ENCODE measurements at regions not wholly inside any gene's neighbourhood (a gene's known extent, or its start where the extent isn't known, plus 50 kb on each side); places are given as distances from the start of the nearest gene placed in this dataset.

GRCh38 chr18:38930881-38931753 lies 1365.5 kb upstream of the CELF4 start:
- H3K79me2 ChIP-seq (ENCODE audit: low read length), result no peaks in the 10 kb centered on the region
- CTCF ChIA-PET, result no interaction called here
- no peaks in the 10 kb centered on the region for H3K4me1 ChIP-seq (ENCODE audit: insufficient read depth, low read length)
- H3K9me2 ChIP-seq (replicated peaks; ENCODE audit: low read length), result no peaks in the 10 kb centered on the region
- no peak overlapping the region for H3K9ac ChIP-seq (ENCODE audit: low read length)
- TF ChIP-seq EZH2phosphoT487 (IDR thresholded peaks at IDR 0.05; ENCODE audit: borderline replicate concordance, low read length), result no peak
- TF ChIP-seq CTCF (conservative IDR thresholded peaks at IDR 0.05; ENCODE audit: low read depth, low read length), result no peak
- TF ChIP-seq EZH2 (IDR thresholded peaks at IDR 0.05; ENCODE audit: low read length, unreplicated experiment), result no peak
- H2AFZ ChIP-seq (ENCODE audit: low read length), result no peak overlapping the region
- H3K27me3 ChIP-seq (ENCODE audit: low read length), result no peaks in the 10 kb centered on the region
- H3K9me3 ChIP-seq (ENCODE audit: low read length), result no peaks in the 10 kb centered on the region
- no peaks in the 10 kb centered on the region for H4K20me1 ChIP-seq (ENCODE audit: low read length)
- no peak for ATAC-seq
- H3K36me3 ChIP-seq (ENCODE audit: low read depth, low read length), result no peaks in the 10 kb centered on the region
- no peak overlapping the region for H3K27ac ChIP-seq (ENCODE audit: low read length)
- no peak overlapping the region for H3K4me3 ChIP-seq (ENCODE audit: low read length)
- H3K4me2 ChIP-seq (ENCODE audit: low read length), result no peak overlapping the region
- intact Hi-C loops (cut with micrococcal nuclease), result no loop called here
- H3F3A ChIP-seq (ENCODE audit: low read length, unreplicated experiment), result no peaks in the 10 kb centered on the region
- POLR2A ChIA-PET (ENCODE audit: unreplicated experiment), result interaction anchor here (0.6 kb wide), 1 partner anchor 682 kb away, joined by 3 read pairs; no protein-coding TSS in a partner anchor
- DNase-seq, result no peak
- BruUV-seq (replicated peaks), result no TSS peak

- Histone ChIP-seq H3K9me2 (replicated peaks; ENCODE audit: low read length) (no peaks in the 10 kb centered on the region), H2AFZ (ENCODE audit: low read length) (no peak overlapping the region), H3K27me3 (ENCODE audit: low read length) (no peaks in the 10 kb centered on the region), H3K9ac (ENCODE audit: low read length) (no peak overlapping the region), H3K79me2 (ENCODE audit: low read length) (no peaks in the 10 kb centered on the region), H4K20me1 (ENCODE audit: low read length) (no peaks in the 10 kb centered on the region), H3F3A (ENCODE audit: low read length, unreplicated experiment) (no peaks in the 10 kb centered on the region), H3K9me3 (ENCODE audit: low read length) (no peaks in the 10 kb centered on the region), H3K4me3 (ENCODE audit: low read length) (no peak overlapping the region), H3K27ac (ENCODE audit: low read length) (no peak overlapping the region), H3K4me2 (ENCODE audit: low read length) (no peak overlapping the region), H3K4me1 (ENCODE audit: insufficient read depth, low read length) (no peaks in the 10 kb centered on the region), H3K36me3 (ENCODE audit: low read depth, low read length) (no peaks in the 10 kb centered on the region)
- POLR2A ChIA-PET (ENCODE audit: unreplicated experiment), result no interaction called here
- intact Hi-C loops (cut with micrococcal nuclease), result no loop called here
- ATAC-seq (no peak), DNase-seq (no peak)
- TF ChIP-seq CTCF (conservative IDR thresholded peaks at IDR 0.05; ENCODE audit: low read depth, low read length), result no peak
- TF ChIP-seq EZH2phosphoT487 (IDR thresholded peaks at IDR 0.05; ENCODE audit: borderline replicate concordance, low read length), result no peak
- TF ChIP-seq EZH2 (IDR thresholded peaks at IDR 0.05; ENCODE audit: low read length, unreplicated experiment), result no peak
- no TSS peak for BruUV-seq (replicated peaks)
- CTCF ChIA-PET, result no interaction called here
These were observed 1357.9 kb upstream of the CELF4 start for GRCh38 chr18:38923540-38923939.

GRCh38 chr18:38923126-38923525 lies 1357.5 kb upstream of the CELF4 start:
- ChIA-PET POLR2A (ENCODE audit: unreplicated experiment) (no interaction called here), CTCF (no interaction called here)
- no peak overlapping the region for H3K9ac ChIP-seq (ENCODE audit: low read length)
- H3K27ac ChIP-seq (ENCODE audit: low read length), result no peak overlapping the region
- H3K36me3 ChIP-seq (ENCODE audit: low read depth, low read length), result no peaks in the 10 kb centered on the region
- no peak overlapping the region for H3K4me2 ChIP-seq (ENCODE audit: low read length)
- no peaks in the 10 kb centered on the region for H3F3A ChIP-seq (ENCODE audit: low read length, unreplicated experiment)
- H3K79me2 ChIP-seq (ENCODE audit: low read length), result no peaks in the 10 kb centered on the region
- ATAC-seq (peak; percentile 24; the same call in 1 of the 2 replicates), DNase-seq (no peak)
- H2AFZ ChIP-seq (ENCODE audit: low read length), result no peak overlapping the region
- no peaks in the 10 kb centered on the region for H4K20me1 ChIP-seq (ENCODE audit: low read length)
- TF ChIP-seq CTCF (conservative IDR thresholded peaks at IDR 0.05; ENCODE audit: low read depth, low read length), result no peak
- TF ChIP-seq EZH2phosphoT487 (IDR thresholded peaks at IDR 0.05; ENCODE audit: borderline replicate concordance, low read length), result no peak
- TF ChIP-seq EZH2 (IDR thresholded peaks at IDR 0.05; ENCODE audit: low read length, unreplicated experiment), result no peak
- H3K4me1 ChIP-seq (ENCODE audit: insufficient read depth, low read length), result no peaks in the 10 kb centered on the region
- no peaks in the 10 kb centered on the region for H3K9me2 ChIP-seq (replicated peaks; ENCODE audit: low read length)
- no TSS peak for BruUV-seq (replicated peaks)
- H3K27me3 ChIP-seq (ENCODE audit: low read length), result no peaks in the 10 kb centered on the region
- H3K4me3 ChIP-seq (ENCODE audit: low read length), result no peak overlapping the region
- H3K9me3 ChIP-seq (ENCODE audit: low read length), result no peaks in the 10 kb centered on the region
- intact Hi-C loops (cut with micrococcal nuclease), result no loop called here
